Peyer's patch (tissue), 4 donors: ENCODE measurements at regions not wholly inside any gene's neighbourhood (a gene's known extent, or its start where the extent isn't known, plus 50 kb on each side); places are given as distances from the start of the nearest gene placed in this dataset.

Experiments
- DNase-seq, 3 donors: peaks; one replicate each; pipeline ENCODE4 v3.0.0-alpha.2; 2017 to 2019
- H3K27ac ChIP-seq, 4 donors: fragments of 200-600 bp; sonication (generic); one replicate each; pipeline ENCODE4 v1.5.1; 2016 to 2019
- H3K27me3 ChIP-seq, 2 donors: fragments of 200-600 bp; sonication (generic); one replicate each; pipeline ENCODE4 v1.5.1; 2019
- H3K36me3 ChIP-seq, 3 donors: fragments of 200-600 bp; sonication (generic); one replicate each; pipeline ENCODE4 v1.5.1; 2016 to 2019
- H3K4me1 ChIP-seq, 4 donors: fragments of 200-600 bp; sonication (generic); one replicate each; pipeline ENCODE4 v1.5.1; 2016 to 2019
- H3K4me3 ChIP-seq, 4 donors: fragments of 200-600 bp; sonication (generic); 1 replicate in 3 of 4; 2 replicates in 1 of 4; pipeline ENCODE4 v1.5.1; 2016 to 2019; ENCODE audit warnings: mild to moderate bottlenecking in 1 of 4
- H3K9me3 ChIP-seq, 4 donors: fragments of 200-600 bp; sonication (generic); one replicate each; pipeline ENCODE4 v1.5.1; 2016 to 2019; ENCODE audit warnings: mild to moderate bottlenecking in 1 of 4
- POLR2A ChIP-seq, 2 donors: fragments of 450-650 bp; IDR thresholded peaks; one replicate each; pipeline ENCODE4 v1.5.1; 2017; ENCODE audit warnings: antibody characterized with exemption in 2 of 2, mild to moderate bottlenecking in 2 of 2, moderate library complexity in 2 of 2
- TF ChIP-seq, protein P1 (sequence below), 6 experiments: fragments of 450-650 bp in 4 of 6; fragments of 200-600 bp in 2 of 6; sonication (generic) in 1 of 6; IDR thresholded peaks; one replicate each; pipeline ENCODE4 v1.5.1; 2017 to 2019; ENCODE audit warnings: antibody characterized with exemption in 6 of 6, mild to moderate bottlenecking in 3 of 6, moderate library complexity in 1 of 6

DNA sequence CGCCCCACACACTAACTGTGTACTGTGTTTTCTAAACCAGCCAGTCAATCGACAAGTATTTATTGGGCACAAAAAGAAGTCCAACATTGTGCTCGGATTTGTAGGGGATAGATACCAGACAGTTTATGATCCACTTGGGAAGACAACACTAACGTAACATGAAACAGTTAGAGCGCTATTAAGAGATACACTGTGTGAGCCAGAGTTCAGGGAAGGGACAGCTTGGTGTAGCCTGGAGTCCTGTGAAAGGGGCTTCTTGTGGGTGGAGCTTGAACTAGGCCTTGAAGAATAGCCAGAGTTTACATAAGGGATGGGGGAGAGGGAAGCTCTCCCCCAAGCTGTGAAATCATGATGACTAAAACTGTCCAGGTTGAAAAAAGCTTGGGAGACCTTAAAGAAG, 176.4 kb upstream of the TCF4 start:
- no peak overlapping the region for H3K4me3 ChIP-seq
- DNase-seq = no peak
- TF ChIP-seq, protein P1, sequence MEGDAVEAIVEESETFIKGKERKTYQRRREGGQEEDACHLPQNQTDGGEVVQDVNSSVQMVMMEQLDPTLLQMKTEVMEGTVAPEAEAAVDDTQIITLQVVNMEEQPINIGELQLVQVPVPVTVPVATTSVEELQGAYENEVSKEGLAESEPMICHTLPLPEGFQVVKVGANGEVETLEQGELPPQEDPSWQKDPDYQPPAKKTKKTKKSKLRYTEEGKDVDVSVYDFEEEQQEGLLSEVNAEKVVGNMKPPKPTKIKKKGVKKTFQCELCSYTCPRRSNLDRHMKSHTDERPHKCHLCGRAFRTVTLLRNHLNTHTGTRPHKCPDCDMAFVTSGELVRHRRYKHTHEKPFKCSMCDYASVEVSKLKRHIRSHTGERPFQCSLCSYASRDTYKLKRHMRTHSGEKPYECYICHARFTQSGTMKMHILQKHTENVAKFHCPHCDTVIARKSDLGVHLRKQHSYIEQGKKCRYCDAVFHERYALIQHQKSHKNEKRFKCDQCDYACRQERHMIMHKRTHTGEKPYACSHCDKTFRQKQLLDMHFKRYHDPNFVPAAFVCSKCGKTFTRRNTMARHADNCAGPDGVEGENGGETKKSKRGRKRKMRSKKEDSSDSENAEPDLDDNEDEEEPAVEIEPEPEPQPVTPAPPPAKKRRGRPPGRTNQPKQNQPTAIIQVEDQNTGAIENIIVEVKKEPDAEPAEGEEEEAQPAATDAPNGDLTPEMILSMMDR (IDR thresholded peaks at IDR 0.05) = no peak
- TF ChIP-seq POLR2A (IDR thresholded peaks at IDR 0.05) = no peak

DNA sequence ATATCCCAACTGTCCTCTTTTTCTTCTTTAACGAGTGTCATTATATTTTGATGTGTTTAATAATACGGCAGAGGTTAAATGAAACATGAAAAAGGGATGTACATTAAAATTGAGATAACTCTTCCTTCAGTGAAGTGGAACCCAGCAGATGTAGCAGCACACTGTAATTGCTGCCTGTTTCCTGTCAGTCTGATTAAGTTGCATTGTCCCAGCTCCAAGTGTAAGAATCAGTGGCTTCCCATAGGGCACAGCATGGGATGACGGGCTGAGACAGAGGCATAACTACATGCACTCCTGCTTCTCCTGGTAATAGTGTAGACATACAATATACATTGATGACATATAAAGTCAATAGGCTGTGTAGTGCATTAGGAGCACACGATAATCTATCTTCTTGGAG, 175.8 kb upstream of the TCF4 start:
- Histone ChIP-seq H3K36me3 (no peaks in the 10 kb centered on the region), H3K9me3 (no peaks in the 10 kb centered on the region), H3K27me3 (no peaks in the 10 kb centered on the region), H3K27ac (no peak overlapping the region), H3K4me3 (no peak overlapping the region), H3K4me1 (no peaks in the 10 kb centered on the region)
- no peak for DNase-seq
- no peak for TF ChIP-seq POLR2A (IDR thresholded peaks at IDR 0.05)
- TF ChIP-seq, protein P1 (IDR thresholded peaks at IDR 0.05) = no peak

More for the DNA sequence above, 176.4 kb upstream of the TCF4 start:
- Histone ChIP-seq H3K4me1 (no peaks in the 10 kb centered on the region), H3K36me3 (no peaks in the 10 kb centered on the region), H3K27ac (no peak overlapping the region), H3K27me3 (no peaks in the 10 kb centered on the region), H3K9me3 (no peaks in the 10 kb centered on the region)

DNA sequence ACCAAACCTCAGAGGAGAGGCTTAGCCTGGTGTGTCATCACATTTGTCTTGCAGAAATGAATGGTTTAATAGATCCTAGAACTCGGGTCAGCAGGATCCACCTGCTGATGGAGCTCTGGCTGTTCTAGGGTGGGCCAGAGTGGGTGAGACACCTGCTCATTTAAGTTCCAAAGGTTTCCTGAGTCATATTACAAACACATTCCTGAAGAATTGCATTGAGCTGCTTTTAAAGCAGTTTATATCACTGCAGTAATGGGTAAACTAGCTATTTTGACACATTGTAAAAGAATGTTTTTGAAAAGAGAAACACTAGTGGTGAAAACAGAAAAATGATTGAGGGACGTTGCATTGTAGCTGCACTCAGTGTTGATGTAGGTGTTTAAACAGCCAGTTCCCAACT, 175.3 kb upstream of the TCF4 start:
- Histone ChIP-seq H3K9me3 (no peaks in the 10 kb centered on the region), H3K36me3 (no peaks in the 10 kb centered on the region), H3K4me3 (no peak overlapping the region), H3K27me3 (no peaks in the 10 kb centered on the region), H3K4me1 (no peaks in the 10 kb centered on the region), H3K27ac (no peak overlapping the region)
- TF ChIP-seq, protein P1 (IDR thresholded peaks at IDR 0.05) = no peak
- no peak for TF ChIP-seq POLR2A (IDR thresholded peaks at IDR 0.05)
- DNase-seq = no peak

DNA sequence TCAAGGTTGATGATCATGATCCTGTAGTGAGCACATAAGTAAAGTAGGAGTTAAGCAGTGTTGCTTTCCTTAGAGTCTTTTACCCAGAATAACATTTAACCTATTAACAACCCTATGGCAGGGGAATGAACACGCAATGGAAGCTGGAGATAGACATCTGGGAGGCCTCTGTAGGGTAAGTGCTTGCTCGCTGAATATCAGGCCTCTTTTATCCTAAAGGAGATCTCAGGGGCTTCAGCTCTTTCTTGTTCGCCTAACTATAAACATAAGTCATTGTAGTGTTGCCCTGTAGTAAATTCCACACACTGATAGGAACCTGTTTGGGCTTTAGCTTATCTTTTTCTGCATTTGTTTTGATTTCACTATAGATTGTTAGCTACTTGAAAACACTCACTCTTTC, 174.4 kb upstream of the TCF4 start:
- no peak overlapping the region for H3K27ac ChIP-seq
- H3K4me1 ChIP-seq = no peaks in the 10 kb centered on the region
- no peaks in the 10 kb centered on the region for H3K27me3 ChIP-seq
- no peaks in the 10 kb centered on the region for H3K9me3 ChIP-seq
- TF ChIP-seq, protein P1 (IDR thresholded peaks at IDR 0.05) = no peak
- TF ChIP-seq POLR2A (IDR thresholded peaks at IDR 0.05) = no peak
- H3K36me3 ChIP-seq = no peaks in the 10 kb centered on the region
- no peak overlapping the region for H3K4me3 ChIP-seq
- no peak for DNase-seq

DNA sequence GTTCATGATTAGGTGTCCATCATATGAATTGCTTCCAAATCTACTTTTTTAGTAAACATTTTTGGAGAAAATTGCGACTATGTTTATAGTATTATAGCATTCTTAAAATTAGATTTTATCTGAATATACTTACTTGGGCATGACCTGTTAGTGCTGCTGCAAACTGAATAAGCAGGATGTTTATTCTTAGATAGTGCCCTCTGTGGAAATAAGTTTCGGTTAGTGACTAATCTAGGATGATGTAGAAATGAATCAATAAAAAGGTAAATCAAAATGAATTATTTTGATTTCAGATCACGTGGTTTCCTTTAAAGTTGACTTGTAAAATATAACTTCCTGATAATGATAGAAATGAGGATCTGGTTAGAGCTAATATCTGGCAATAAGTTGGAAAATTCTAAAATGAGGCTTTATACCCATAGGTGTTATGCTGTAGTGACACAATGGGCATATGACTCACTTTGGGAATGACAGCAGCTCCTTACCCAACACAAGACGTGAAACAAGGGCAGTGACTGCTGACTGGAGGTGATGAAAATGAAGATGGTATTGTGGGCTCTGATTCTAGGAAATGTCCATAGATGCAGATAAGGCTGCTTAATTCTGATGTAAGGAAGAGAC, 165.8 kb upstream of the TCF4 start:
- H3K4me3 ChIP-seq = no peak overlapping the region
- H3K9me3 ChIP-seq = no peaks in the 10 kb centered on the region
- TF ChIP-seq POLR2A (IDR thresholded peaks at IDR 0.05) = no peak
- TF ChIP-seq, protein P1 (IDR thresholded peaks at IDR 0.05) = no peak
- no peak for DNase-seq
- H3K4me1 ChIP-seq = no peaks in the 10 kb centered on the region
- H3K36me3 ChIP-seq = no peaks in the 10 kb centered on the region
- H3K27me3 ChIP-seq = no peaks in the 10 kb centered on the region
- H3K27ac ChIP-seq = no peak overlapping the region

DNA sequence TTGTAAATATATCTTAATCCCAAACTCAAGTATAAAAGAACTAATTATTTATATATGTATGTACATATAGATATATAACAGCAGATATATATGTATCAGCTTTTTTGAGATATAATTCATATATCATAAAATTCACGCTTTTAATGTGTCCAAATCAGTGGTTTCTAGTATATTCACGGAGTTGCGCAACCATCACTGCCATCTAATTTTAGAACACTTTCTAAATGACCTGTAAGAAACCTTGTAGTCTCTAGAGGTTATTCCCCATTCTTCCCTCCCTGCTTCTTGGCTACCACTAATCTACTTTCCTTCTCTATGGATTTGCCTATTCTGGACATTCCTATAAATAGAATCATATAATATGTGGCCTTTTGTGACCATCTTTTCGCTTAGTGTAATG, 163.5 kb upstream of the TCF4 start:
- Histone ChIP-seq H3K27me3 (no peaks in the 10 kb centered on the region), H3K9me3 (no peaks in the 10 kb centered on the region), H3K4me1 (no peaks in the 10 kb centered on the region), H3K36me3 (no peaks in the 10 kb centered on the region), H3K4me3 (no peak overlapping the region), H3K27ac (no peak overlapping the region)
- DNase-seq = no peak
- TF ChIP-seq, protein P1 (IDR thresholded peaks at IDR 0.05) = no peak
